CD8-positive, alpha-beta memory T cell (primary cell): ENCODE measurements at regions not wholly inside any gene's neighbourhood (a gene's known extent, or its start where the extent isn't known, plus 50 kb on each side); places are given as distances from the start of the nearest gene placed in this dataset.
"Not testable (repeated sequence)": the region's sequence is repeated elsewhere in the genome, so short reads cannot be mapped to it uniquely, and the experiment has no call there.

Source experiments
- CTCF ChIA-PET: fragments of 350-600 bp; sonication (Branson Sonifier 250); formaldehyde crosslinking; loops from one replicate; lab custom pipeline; 2021; ENCODE audit warnings: antibody characterized with exemption; lab: Charles Lee
- POLR2A ChIA-PET: fragments of 350-600 bp; sonication (Branson Sonifier 250); formaldehyde crosslinking; loops from one replicate; lab custom pipeline; 2021; ENCODE audit warnings: antibody characterized with exemption; lab: Charles Lee
- DNase-seq, 5 donors: peaks; one replicate each; pipeline versions ENCODE4 v3.0.0 to v3.0.0-alpha.2; 2020 to 2022; ENCODE audit warnings: mixed read lengths in 1 of 5
- H3K27ac ChIP-seq: one replicate; pipeline ENCODE4 v1.7.0; 2013; ENCODE audit warnings: low read depth, mild to moderate bottlenecking, low read length, moderate library complexity
- H3K27me3 ChIP-seq: 2 replicates; pipeline ENCODE4 v1.7.0; 2013; ENCODE audit warnings: low read length, mild to moderate bottlenecking; ENCODE audit not compliant: insufficient read depth, poor library complexity, severe bottlenecking
- H3K36me3 ChIP-seq: 2 replicates; pipeline ENCODE4 v1.7.0; 2013; ENCODE audit warnings: mild to moderate bottlenecking, low read length, moderate library complexity; ENCODE audit not compliant: insufficient read depth
- H3K4me1 ChIP-seq: 2 replicates; pipeline ENCODE4 v1.7.0; 2013; ENCODE audit warnings: mild to moderate bottlenecking, low read length, moderate library complexity; ENCODE audit not compliant: insufficient read depth
- H3K4me3 ChIP-seq: 2 replicates; pipeline ENCODE4 v1.7.0; 2013; ENCODE audit warnings: mild to moderate bottlenecking, low read length
- H3K9me3 ChIP-seq: 2 replicates; pipeline ENCODE4 v1.7.0; 2013; ENCODE audit warnings: mild to moderate bottlenecking, low read length
- H3K27ac Mint-ChIP-seq, 8 donors: one replicate each; pipeline ENCODE4 v1.8.0; 2020 to 2021; ENCODE audit warnings: mixed read lengths in 8 of 8, mild to moderate bottlenecking in 6 of 8, inconsistent platforms in 3 of 8, moderate library complexity in 3 of 8
- H3K27me3 Mint-ChIP-seq, 2 donors: one replicate each; pipeline ENCODE4 v1.8.0; 2020 to 2021; ENCODE audit warnings: mixed read lengths in 2 of 2, mild to moderate bottlenecking in 1 of 2, moderate library complexity in 1 of 2
- H3K36me3 Mint-ChIP-seq, 3 donors: one replicate each; pipeline ENCODE4 v1.8.0; 2020 to 2021; ENCODE audit warnings: mixed read lengths in 3 of 3, inconsistent platforms in 1 of 3, mild to moderate bottlenecking in 1 of 3
- H3K4me1 Mint-ChIP-seq, 3 donors: one replicate each; pipeline ENCODE4 v1.8.0; 2020 to 2021; ENCODE audit warnings: mixed read lengths in 3 of 3, inconsistent platforms in 1 of 3, mild to moderate bottlenecking in 1 of 3
- H3K4me3 Mint-ChIP-seq, 7 donors: one replicate each; pipeline ENCODE4 v1.8.0; 2020 to 2021; ENCODE audit warnings: mixed read lengths in 7 of 7, mild to moderate bottlenecking in 6 of 7, moderate library complexity in 4 of 7, inconsistent platforms in 2 of 7
- H3K9me3 Mint-ChIP-seq, 5 donors: one replicate each; pipeline ENCODE4 v1.8.0; 2020 to 2022; ENCODE audit warnings: mixed read lengths in 5 of 5, mild to moderate bottlenecking in 3 of 5, moderate library complexity in 2 of 5, inconsistent platforms in 1 of 5

DNA sequence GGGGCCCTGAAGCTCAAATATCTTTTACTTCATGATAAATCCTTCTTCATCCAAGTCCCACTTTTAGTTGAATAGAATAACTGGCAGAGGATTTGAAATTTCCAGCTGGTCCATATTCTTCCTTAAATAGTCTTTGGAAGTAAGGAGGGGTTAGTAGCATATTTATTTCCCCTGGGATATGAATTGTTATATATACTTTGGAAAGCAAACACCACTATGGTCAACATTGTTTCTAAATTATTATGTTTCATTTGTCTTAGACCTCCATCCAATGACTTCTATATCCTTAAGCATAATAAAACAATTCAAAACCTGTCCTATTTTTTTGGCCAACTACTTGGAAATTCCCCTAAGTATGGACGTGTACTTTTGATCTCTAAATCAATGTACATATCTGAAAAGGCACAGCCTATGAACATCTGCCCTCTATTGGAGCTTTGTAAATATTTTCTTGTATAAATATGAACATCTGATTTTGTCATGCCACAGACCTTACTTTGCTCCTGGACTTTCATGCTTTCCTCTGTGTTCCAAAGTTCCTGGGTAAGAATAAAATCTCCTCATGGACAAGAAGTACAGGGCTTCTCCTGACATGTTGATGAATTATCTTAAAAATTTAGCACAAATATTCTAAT is 1212.0 kb downstream of the GALC start:
- Histone ChIP-seq H3K4me1 (no peaks in the 10 kb centered on the region), H3K9me3 (no peaks in the 10 kb centered on the region), H3K36me3 (no peaks in the 10 kb centered on the region), H3K4me3 (no peak overlapping the region), H3K27ac (no peak overlapping the region), H3K27me3 (no peaks in the 10 kb centered on the region)
- CTCF ChIA-PET = no interaction called here
- no peaks in the 10 kb centered on the region for H3K27me3 Mint-ChIP-seq
- H3K9me3 Mint-ChIP-seq = peaks cover 2 to 51% (median 5%) of the 10 kb centered on the region in 5 donors
- H3K4me1 Mint-ChIP-seq = no peaks in the 10 kb centered on the region
- no peaks in the 10 kb centered on the region for H3K36me3 Mint-ChIP-seq
- no peak overlapping the region for H3K4me3 Mint-ChIP-seq
- no peak for DNase-seq
- POLR2A ChIA-PET = no interaction called here
- H3K27ac Mint-ChIP-seq = no peak overlapping the region

GRCh38 chr14:86780461-86780860 is 1212.5 kb downstream of the GALC start:
- H3K27ac ChIP-seq = no peak overlapping the region
- POLR2A ChIA-PET = no interaction called here
- CTCF ChIA-PET = no interaction called here

DNA sequence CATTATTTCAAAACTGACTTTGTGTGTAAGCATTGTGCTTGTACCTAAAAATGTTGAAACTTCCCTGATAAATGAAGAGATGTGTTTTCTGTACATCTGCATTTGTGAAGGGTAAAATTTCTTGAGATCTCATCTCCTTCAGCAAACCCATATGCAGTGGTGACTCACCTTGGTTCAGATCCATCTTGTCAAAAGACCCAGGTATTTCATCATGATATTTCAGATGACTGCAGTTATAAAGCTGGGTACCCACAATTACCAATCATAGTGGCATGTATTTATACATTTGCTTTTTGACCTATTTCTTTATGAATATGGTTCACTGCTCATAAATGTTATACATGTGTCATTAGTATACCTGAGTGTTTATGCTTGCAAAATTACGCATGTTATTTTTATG is 1213.6 kb downstream of the GALC start:
- Histone ChIP-seq H3K4me1 (no peaks in the 10 kb centered on the region), H3K36me3 (no peaks in the 10 kb centered on the region), H3K9me3 (no peaks in the 10 kb centered on the region), H3K27ac (no peak overlapping the region), H3K27me3 (no peaks in the 10 kb centered on the region), H3K4me3 (no peak overlapping the region)
- Mint-ChIP-seq H3K4me3 (no peak overlapping the region), H3K36me3 (peaks cover 0 to 2% (median 0%) of the 10 kb centered on the region in 3 donors), H3K4me1 (no peaks in the 10 kb centered on the region), H3K27me3 (no peaks in the 10 kb centered on the region), H3K9me3 (peaks cover 2 to 52% (median 8%) of the 10 kb centered on the region in 5 donors), H3K27ac (no peak overlapping the region)
- ChIA-PET POLR2A (no interaction called here), CTCF (no interaction called here)
- DNase-seq = no peak

More at GRCh38 chr14:86780461-86780860, 1212.5 kb downstream of the GALC start:
- no peak overlapping the region for H3K4me3 ChIP-seq
- H3K9me3 Mint-ChIP-seq = peaks cover 2 to 51% (median 6%) of the 10 kb centered on the region in 5 donors
- no peak overlapping the region for H3K4me3 Mint-ChIP-seq
- H3K36me3 Mint-ChIP-seq = no peaks in the 10 kb centered on the region
- DNase-seq = no peak
- H3K27ac Mint-ChIP-seq = no peak overlapping the region
- H3K4me1 Mint-ChIP-seq = no peaks in the 10 kb centered on the region
- no peaks in the 10 kb centered on the region for H3K27me3 ChIP-seq
- H3K4me1 ChIP-seq = no peaks in the 10 kb centered on the region
- H3K36me3 ChIP-seq = no peaks in the 10 kb centered on the region
- H3K27me3 Mint-ChIP-seq = no peaks in the 10 kb centered on the region
- no peaks in the 10 kb centered on the region for H3K9me3 ChIP-seq

- Histone ChIP-seq H3K27me3 (no peaks in the 10 kb centered on the region), H3K9me3 (no peaks in the 10 kb centered on the region), H3K27ac (no peak overlapping the region), H3K36me3 (no peaks in the 10 kb centered on the region), H3K4me1 (no peaks in the 10 kb centered on the region), H3K4me3 (no peak overlapping the region)
- Mint-ChIP-seq H3K27me3 (no peaks in the 10 kb centered on the region), H3K9me3 (peaks cover 2 to 48% (median 12%) of the 10 kb centered on the region in 5 donors), H3K4me3 (no peak overlapping the region), H3K36me3 (peaks cover 0 to 2% (median 0%) of the 10 kb centered on the region in 3 donors), H3K4me1 (no peaks in the 10 kb centered on the region), H3K27ac (no peak overlapping the region)
- ChIA-PET POLR2A (no interaction called here), CTCF (no interaction called here)
- no peak for DNase-seq
Measured at GRCh38 chr14:86777963-86778602, 1214.9 kb downstream of the GALC start.

DNA sequence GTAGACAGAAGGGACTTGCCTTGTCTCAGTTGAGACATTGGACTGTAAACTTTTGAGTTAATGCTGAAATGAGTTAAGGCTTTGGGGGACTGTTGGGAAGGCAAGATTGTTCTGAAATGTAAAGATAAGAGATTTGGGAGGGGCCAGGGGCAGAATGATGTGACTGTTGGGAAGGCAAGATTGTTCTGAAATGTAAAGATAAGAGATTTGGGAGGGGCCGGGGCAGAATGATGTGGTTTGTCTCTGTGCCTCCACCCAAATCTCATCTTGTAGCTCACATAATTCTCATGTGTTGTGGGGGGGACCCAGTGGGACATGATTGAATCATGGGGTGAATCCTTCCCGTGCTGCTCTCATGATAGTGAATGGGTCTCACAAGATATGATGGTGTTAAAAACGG is 1217.1 kb downstream of the GALC start:
- CTCF ChIA-PET, H3K4me3 Mint-ChIP-seq, H3K36me3 Mint-ChIP-seq, H3K36me3 ChIP-seq, H3K27me3 Mint-ChIP-seq, H3K4me1 ChIP-seq, H3K4me3 ChIP-seq, H3K9me3 ChIP-seq, H3K27me3 ChIP-seq, POLR2A ChIA-PET, DNase-seq, H3K4me1 Mint-ChIP-seq, H3K27ac ChIP-seq: not testable (repeated sequence)
- H3K9me3 Mint-ChIP-seq = peaks cover 2 to 46% (median 13%) of the 10 kb centered on the region in 5 donors
- H3K27ac Mint-ChIP-seq = peak overlapping the region in 1 of 8 donors; percentile 79

DNA sequence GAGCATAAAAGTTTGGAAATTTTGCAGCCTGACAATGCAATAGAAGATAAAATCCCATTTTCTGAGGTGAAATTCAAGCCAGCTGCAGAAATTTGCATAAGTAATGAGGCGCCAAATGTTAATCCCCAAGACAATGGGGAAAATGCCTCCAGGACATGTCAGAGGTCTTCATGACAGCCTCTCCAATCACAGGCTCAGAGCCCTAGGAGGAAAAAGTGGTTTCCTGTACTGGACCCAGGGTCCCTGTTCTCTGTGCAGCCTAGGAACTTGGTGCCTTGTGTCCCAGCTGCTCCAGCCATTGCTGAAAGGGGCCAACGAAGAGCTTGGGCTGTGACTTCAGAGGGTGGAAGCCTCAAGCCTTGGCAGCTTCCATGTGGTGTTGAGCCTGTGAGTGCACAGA is 1218.1 kb downstream of the GALC start:
- Mint-ChIP-seq H3K4me3 (no peak overlapping the region), H3K27me3 (no peaks in the 10 kb centered on the region), H3K4me1 (no peaks in the 10 kb centered on the region), H3K27ac (no peak overlapping the region), H3K36me3 (peaks cover 0 to 2% (median 0%) of the 10 kb centered on the region in 3 donors), H3K9me3 (peaks cover 2 to 39% (median 15%) of the 10 kb centered on the region in 5 donors)
- DNase-seq = no peak
- CTCF ChIA-PET = no interaction called here
- Histone ChIP-seq H3K36me3 (no peaks in the 10 kb centered on the region), H3K27ac (no peak overlapping the region), H3K4me1 (no peaks in the 10 kb centered on the region), H3K9me3 (no peaks in the 10 kb centered on the region), H3K4me3 (no peak overlapping the region), H3K27me3 (no peaks in the 10 kb centered on the region)
- POLR2A ChIA-PET = no interaction called here

- Mint-ChIP-seq H3K36me3 (peaks cover 0 to 2% (median 0%) of the 10 kb centered on the region in 3 donors), H3K27me3 (no peaks in the 10 kb centered on the region), H3K27ac (no peak overlapping the region), H3K4me3 (no peak overlapping the region), H3K4me1 (no peaks in the 10 kb centered on the region), H3K9me3 (peaks cover 0 to 33% (median 15%) of the 10 kb centered on the region in 5 donors)
- no peak for DNase-seq
- H3K4me1 ChIP-seq = no peaks in the 10 kb centered on the region
- no peaks in the 10 kb centered on the region for H3K36me3 ChIP-seq
- no peak overlapping the region for H3K27ac ChIP-seq
- ChIA-PET CTCF (no interaction called here), POLR2A (no interaction called here)
- H3K4me3 ChIP-seq = no peak overlapping the region
- no peaks in the 10 kb centered on the region for H3K9me3 ChIP-seq
- no peaks in the 10 kb centered on the region for H3K27me3 ChIP-seq
Measured at GRCh38 chr14:86772075-86772474, 1220.9 kb downstream of the GALC start.

DNA sequence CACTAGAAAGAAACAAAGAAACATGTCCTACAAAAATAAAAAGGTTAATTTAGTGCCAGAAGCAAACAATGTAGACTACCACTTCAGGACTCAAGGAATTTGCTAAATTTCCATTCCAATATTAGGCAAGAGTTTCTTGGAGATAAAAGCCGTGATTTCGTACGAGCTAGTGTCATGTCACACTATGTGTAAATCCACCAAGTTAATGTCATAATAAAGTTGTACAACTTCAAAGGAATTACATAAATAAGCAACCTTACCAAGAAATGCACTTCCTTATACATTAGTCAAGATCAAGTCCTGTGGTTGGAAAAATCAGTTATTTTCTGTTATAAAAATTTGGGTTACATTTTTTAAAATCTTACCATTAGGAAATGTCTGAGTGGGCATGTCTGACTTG is 1222.8 kb downstream of the GALC start:
- no peaks in the 10 kb centered on the region for H3K4me1 Mint-ChIP-seq
- ChIA-PET POLR2A (no interaction called here), CTCF (no interaction called here)
- no peak overlapping the region for H3K4me3 Mint-ChIP-seq
- H3K4me1 ChIP-seq = no peaks in the 10 kb centered on the region
- no peaks in the 10 kb centered on the region for H3K27me3 ChIP-seq
- no peak overlapping the region for H3K27ac Mint-ChIP-seq
- H3K27ac ChIP-seq = no peak overlapping the region
- peaks cover 0 to 2% (median 0%) of the 10 kb centered on the region in 3 donors for H3K36me3 Mint-ChIP-seq
- H3K9me3 Mint-ChIP-seq = peaks cover 0 to 31% (median 10%) of the 10 kb centered on the region in 5 donors
- no peaks in the 10 kb centered on the region for H3K9me3 ChIP-seq
- no peak for DNase-seq
- H3K4me3 ChIP-seq = no peak overlapping the region
- no peaks in the 10 kb centered on the region for H3K36me3 ChIP-seq
- no peaks in the 10 kb centered on the region for H3K27me3 Mint-ChIP-seq
